Vagina (tissue), 2 donors: ENCODE measurements at regions not wholly inside any gene's neighbourhood (a gene's known extent, or its start where the extent isn't known, plus 50 kb on each side); places are given as distances from the start of the nearest gene placed in this dataset.
"Not testable (repeated sequence)": the region's sequence is repeated elsewhere in the genome, so short reads cannot be mapped to it uniquely, and the experiment has no call there.

Experiments
- POLR2A ChIP-seq, 2 donors: fragments of 450-650 bp; IDR thresholded peaks; one replicate each; pipeline ENCODE4 v1.6.1; 2017; ENCODE audit warnings: antibody characterized with exemption in 2 of 2, mild to moderate bottlenecking in 2 of 2, moderate library complexity in 2 of 2
- POLR2AphosphoS5 ChIP-seq, 2 donors: sonication (generic); formaldehyde crosslinking; IDR thresholded peaks; one replicate each; pipeline ENCODE4 v1.9.0; 2017; ENCODE audit warnings: antibody characterized with exemption in 2 of 2, mild to moderate bottlenecking in 2 of 2, low read depth in 1 of 2; ENCODE audit not compliant: insufficient read depth in 1 of 2
- TF ChIP-seq, protein P1 (sequence below), 3 experiments: fragments of 450-650 bp in 2 of 3; fragments of 200-600 bp in 1 of 3; sonication (generic) in 1 of 3; IDR thresholded peaks; one replicate each; pipeline ENCODE4 v1.5.1; 2017 to 2019; ENCODE audit warnings: antibody characterized with exemption in 3 of 3, mild to moderate bottlenecking in 2 of 3, moderate library complexity in 2 of 3

DNA sequence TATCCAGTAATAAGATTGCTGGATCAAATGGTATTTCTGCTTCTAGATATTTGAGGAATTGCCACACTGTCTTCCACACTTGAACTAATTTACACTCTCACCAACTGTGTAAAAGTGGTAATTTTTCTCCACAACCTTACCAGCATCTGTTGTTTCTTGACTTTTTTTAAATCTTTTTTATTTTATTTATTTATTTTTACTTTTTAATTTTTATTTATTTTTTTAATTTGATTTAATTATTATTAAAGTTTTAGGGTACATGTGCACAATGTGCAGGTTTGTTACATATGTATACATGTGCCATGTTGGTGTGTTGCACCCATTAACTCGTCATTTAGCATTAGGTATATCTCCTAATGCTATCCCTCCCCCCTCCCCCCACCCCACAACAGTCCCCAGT is 765.9 kb upstream of the GJE1 start:
- TF ChIP-seq, protein P1, sequence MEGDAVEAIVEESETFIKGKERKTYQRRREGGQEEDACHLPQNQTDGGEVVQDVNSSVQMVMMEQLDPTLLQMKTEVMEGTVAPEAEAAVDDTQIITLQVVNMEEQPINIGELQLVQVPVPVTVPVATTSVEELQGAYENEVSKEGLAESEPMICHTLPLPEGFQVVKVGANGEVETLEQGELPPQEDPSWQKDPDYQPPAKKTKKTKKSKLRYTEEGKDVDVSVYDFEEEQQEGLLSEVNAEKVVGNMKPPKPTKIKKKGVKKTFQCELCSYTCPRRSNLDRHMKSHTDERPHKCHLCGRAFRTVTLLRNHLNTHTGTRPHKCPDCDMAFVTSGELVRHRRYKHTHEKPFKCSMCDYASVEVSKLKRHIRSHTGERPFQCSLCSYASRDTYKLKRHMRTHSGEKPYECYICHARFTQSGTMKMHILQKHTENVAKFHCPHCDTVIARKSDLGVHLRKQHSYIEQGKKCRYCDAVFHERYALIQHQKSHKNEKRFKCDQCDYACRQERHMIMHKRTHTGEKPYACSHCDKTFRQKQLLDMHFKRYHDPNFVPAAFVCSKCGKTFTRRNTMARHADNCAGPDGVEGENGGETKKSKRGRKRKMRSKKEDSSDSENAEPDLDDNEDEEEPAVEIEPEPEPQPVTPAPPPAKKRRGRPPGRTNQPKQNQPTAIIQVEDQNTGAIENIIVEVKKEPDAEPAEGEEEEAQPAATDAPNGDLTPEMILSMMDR (IDR thresholded peaks at IDR 0.05), result not testable (repeated sequence)
- not testable (repeated sequence) for TF ChIP-seq POLR2A (IDR thresholded peaks at IDR 0.05); POLR2AphosphoS5 (IDR thresholded peaks at IDR 0.05; ENCODE audit: insufficient read depth in 1 of 2, low read depth in 1 of 2)
